ENCODE measurements at regions not wholly inside any gene's neighbourhood (a gene's known extent, or its start where the extent isn't known, plus 50 kb on each side); places are given as distances from the start of the nearest gene placed in this dataset.

DNA sequence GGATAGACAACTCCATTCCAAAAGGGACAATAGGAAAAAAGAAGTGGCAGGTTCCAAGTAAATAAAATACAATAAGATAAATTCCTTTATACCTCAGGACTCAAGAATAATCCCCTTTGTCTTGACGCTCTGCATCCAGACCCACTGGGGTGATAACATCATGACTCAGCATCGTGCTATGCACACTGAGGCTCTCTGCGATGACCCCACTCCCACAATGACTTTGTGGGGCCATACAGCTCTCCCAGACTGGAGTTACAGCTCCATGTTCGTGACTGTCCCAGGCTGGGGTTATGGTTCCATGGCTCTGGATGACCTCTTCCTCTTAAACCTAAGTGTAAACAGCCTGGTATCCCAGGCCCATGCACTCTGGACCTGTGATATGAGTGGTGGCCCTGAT, 254.5 kb upstream of the ADGRL3 start:
- H3K27me3 ChIP-seq (ENCODE audit: control insufficient read depth, insufficient read depth, low read length): no peaks in the 10 kb centered on the region
- H3K4me3 ChIP-seq (ENCODE audit: low read depth, low read length): no peak overlapping the region
- TF ChIP-seq, protein P1, sequence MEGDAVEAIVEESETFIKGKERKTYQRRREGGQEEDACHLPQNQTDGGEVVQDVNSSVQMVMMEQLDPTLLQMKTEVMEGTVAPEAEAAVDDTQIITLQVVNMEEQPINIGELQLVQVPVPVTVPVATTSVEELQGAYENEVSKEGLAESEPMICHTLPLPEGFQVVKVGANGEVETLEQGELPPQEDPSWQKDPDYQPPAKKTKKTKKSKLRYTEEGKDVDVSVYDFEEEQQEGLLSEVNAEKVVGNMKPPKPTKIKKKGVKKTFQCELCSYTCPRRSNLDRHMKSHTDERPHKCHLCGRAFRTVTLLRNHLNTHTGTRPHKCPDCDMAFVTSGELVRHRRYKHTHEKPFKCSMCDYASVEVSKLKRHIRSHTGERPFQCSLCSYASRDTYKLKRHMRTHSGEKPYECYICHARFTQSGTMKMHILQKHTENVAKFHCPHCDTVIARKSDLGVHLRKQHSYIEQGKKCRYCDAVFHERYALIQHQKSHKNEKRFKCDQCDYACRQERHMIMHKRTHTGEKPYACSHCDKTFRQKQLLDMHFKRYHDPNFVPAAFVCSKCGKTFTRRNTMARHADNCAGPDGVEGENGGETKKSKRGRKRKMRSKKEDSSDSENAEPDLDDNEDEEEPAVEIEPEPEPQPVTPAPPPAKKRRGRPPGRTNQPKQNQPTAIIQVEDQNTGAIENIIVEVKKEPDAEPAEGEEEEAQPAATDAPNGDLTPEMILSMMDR (IDR thresholded peaks at IDR 0.05; ENCODE audit: insufficient read depth, low read depth, low read length): no peak
- ChIA-PET CTCF (no interaction called here), POLR2A (no interaction called here)
- no peak for DNase-seq (ENCODE audit: low read depth)
- H3K36me3 ChIP-seq (ENCODE audit: control insufficient read depth, insufficient read depth, low read length): no peaks in the 10 kb centered on the region

DNA sequence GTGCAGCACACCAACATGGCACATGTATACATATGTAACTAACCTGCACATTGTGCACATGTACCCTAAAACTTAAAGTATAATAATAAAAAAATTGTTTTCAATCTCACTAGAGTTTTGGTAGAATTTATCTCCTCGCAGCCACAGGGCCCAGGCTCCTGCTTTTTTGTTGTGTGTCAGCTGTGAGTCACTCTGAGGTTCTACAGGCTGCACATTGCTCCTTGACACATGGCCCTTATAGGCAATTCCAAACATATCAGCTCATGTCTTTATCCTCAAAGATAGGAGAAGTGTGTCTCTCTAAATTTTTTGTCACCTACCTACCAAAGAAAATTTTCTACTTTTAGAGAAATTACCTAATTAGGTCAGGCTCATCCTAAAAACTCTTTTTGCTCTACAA, 252.1 kb upstream of the ADGRL3 start:
- POLR2A ChIA-PET: no interaction called here
- H3K36me3 ChIP-seq (ENCODE audit: control insufficient read depth, insufficient read depth, low read length): no peaks in the 10 kb centered on the region
- TF ChIP-seq, protein P1 (IDR thresholded peaks at IDR 0.05; ENCODE audit: insufficient read depth, low read depth, low read length): no peak
- DNase-seq (ENCODE audit: low read depth): no peak
- no peaks in the 10 kb centered on the region for H3K27me3 ChIP-seq (ENCODE audit: control insufficient read depth, insufficient read depth, low read length)
- CTCF ChIA-PET: no interaction called here
- no peak overlapping the region for H3K4me3 ChIP-seq (ENCODE audit: low read depth, low read length)

DNA sequence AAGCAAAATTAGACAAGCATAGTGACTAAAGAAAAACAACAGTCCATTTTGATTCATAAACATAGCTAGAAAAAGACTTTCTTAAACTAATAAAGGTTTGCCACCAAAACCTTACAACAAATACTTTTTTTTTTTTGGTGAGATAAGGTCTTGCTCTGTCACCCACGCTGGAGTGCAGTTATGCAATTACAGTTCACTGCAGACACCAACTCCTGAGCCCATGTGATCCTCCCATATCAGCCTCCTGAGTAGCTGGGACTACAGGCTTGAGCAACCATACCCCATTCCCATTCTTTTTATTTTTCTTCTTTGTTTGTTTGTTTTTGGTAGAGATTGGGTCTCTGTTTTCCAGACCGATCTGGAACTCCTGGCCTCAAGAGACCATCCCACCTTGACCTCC, 247.2 kb upstream of the ADGRL3 start:
- TF ChIP-seq, protein P1 (IDR thresholded peaks at IDR 0.05; ENCODE audit: insufficient read depth, low read depth, low read length): no peak
- POLR2A ChIA-PET: no interaction called here
- DNase-seq (ENCODE audit: low read depth): no peak
- no peak overlapping the region for H3K4me3 ChIP-seq (ENCODE audit: low read depth, low read length)
- CTCF ChIA-PET: no interaction called here
- H3K36me3 ChIP-seq (ENCODE audit: control insufficient read depth, insufficient read depth, low read length): no peaks in the 10 kb centered on the region
- H3K27me3 ChIP-seq (ENCODE audit: control insufficient read depth, insufficient read depth, low read length): no peaks in the 10 kb centered on the region

DNA sequence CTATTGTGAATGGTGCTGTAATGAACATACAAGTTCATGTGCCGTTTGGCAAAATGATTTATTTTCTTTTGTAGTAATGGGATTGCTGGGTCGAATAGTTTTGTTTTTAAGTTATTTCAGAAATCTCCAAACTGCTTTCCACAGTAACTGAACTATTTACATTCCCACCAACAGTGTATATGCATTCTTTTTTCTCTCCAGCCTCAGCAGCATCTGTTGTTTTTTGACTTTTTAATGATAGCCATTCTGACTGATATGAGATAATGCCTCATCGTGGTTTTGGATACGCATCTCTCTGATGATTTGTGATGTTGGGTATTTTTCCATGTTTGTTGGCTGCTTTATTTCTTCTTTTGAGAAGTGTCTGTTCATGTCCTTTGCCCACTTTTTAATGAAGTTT, 246.3 kb upstream of the ADGRL3 start:
- Histone ChIP-seq H3K36me3 (ENCODE audit: control insufficient read depth, insufficient read depth, low read length) (no peaks in the 10 kb centered on the region), H3K4me3 (ENCODE audit: low read depth, low read length) (no peak overlapping the region), H3K27me3 (ENCODE audit: control insufficient read depth, insufficient read depth, low read length) (no peaks in the 10 kb centered on the region)
- TF ChIP-seq, protein P1 (IDR thresholded peaks at IDR 0.05; ENCODE audit: insufficient read depth, low read depth, low read length): no peak
- DNase-seq (ENCODE audit: low read depth): no peak
- ChIA-PET POLR2A (no interaction called here), CTCF (no interaction called here)

DNA sequence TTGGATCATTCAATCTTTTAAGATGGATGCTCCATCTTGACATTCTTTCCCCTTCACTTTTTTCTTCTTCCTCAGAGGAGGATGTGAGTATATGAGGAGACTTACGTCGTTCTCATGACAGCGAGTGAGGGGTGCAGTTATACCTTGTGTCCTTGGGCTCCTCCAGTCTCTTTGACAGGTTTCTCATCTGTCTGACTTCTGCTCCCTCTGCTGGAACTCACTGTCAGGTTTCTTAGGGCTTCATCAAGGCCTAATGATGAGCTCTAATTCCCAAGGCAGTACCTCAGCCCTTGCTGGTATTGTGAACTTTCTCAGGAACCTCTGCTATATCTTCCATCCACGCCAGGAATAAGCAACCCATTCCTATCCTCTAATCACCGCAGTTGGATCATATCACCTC, 237.8 kb upstream of the ADGRL3 start:
- no peak for DNase-seq (ENCODE audit: low read depth)
- no peak overlapping the region for H3K4me3 ChIP-seq (ENCODE audit: low read depth, low read length)
- no peaks in the 10 kb centered on the region for H3K27me3 ChIP-seq (ENCODE audit: control insufficient read depth, insufficient read depth, low read length)
- H3K36me3 ChIP-seq (ENCODE audit: control insufficient read depth, insufficient read depth, low read length): no peaks in the 10 kb centered on the region
- ChIA-PET CTCF (interaction anchor here (0.6 to 1.0 kb wide), 2 partner anchors 421 to 620 kb away, joined by 4 read pairs; no protein-coding TSS in a partner anchor), POLR2A (no interaction called here)
- TF ChIP-seq, protein P1 (IDR thresholded peaks at IDR 0.05; ENCODE audit: insufficient read depth, low read depth, low read length): no peak
